HCT116 (cell line): ENCODE measurements at regions not wholly inside any gene's neighbourhood (a gene's known extent, or its start where the extent isn't known, plus 50 kb on each side); places are given as distances from the start of the nearest gene placed in this dataset.

Experiments
- ATAC-seq: fragments of 200-7000 bp; cut with Tn5 transposase; 2 replicates; pipeline ENCODE4 v1.9.1; 2020; ENCODE audit warnings: mild to moderate bottlenecking, moderate library complexity
- BruUV-seq: library from RNA; stranded (reverse); fragments of 400-500 nt; replicated peaks from 2 replicates; lab custom pipeline; 2021; lab: Mats Ljungman, UMichigan
- CTCF ChIA-PET: fragments of 300-600 bp; sonication (Branson Sonifier 250); formaldehyde crosslinking; loops from one replicate; lab custom pipeline; 2021; ENCODE audit warnings: antibody characterized with exemption; lab: Charles Lee
- POLR2A ChIA-PET: fragments of 300-600, 350-600 bp; sonication (Branson Sonifier 250); formaldehyde crosslinking; loops from one replicate; lab custom pipeline; 2021; ENCODE audit warnings: antibody characterized with exemption; lab: Charles Lee
- RAD21 ChIA-PET, 2 experiments: fragments of 300-600 bp; sonication (Branson Sonifier 250); formaldehyde crosslinking; loops; one replicate each; lab custom pipeline; 2023; ENCODE audit warnings: low total read pairs in 2 of 2; ENCODE audit not compliant: uncharacterized antibody in 2 of 2, unreplicated experiment in 2 of 2, low non-redundant PET in 1 of 2; lab: Charles Lee
- DNase-seq: peaks from one replicate; pipeline ENCODE4 v3.0.0-alpha.2; 2010; ENCODE audit warnings: low read depth, low spot score
- H2AFZ ChIP-seq: fragments of 200-600 bp; shearing (Covaris generic), sonication (generic); 2 replicates; pipeline ENCODE4 v1.6.1; 2017; ENCODE audit warnings: low read depth, mixed run types, mixed read lengths, antibody characterized with exemption, low read length; ENCODE audit not compliant: poor library complexity, severe bottlenecking
- H3K27ac ChIP-seq: 2 replicates; pipeline ENCODE4 v1.5.1; 2012; ENCODE audit warnings: low read depth, low read length
- H3K27me3 ChIP-seq: fragments of 200-600 bp; sonication (generic); 2 replicates; pipeline ENCODE4 v1.6.1; 2016; ENCODE audit warnings: mixed run types, low read length, mixed read lengths; ENCODE audit not compliant: insufficient read depth
- H3K36me3 ChIP-seq, 2 experiments: fragments of 200-500 bp in 1 of 2; fragments of 200-600 bp in 1 of 2; sonication (Bioruptor generic) in 1 of 2; sonication (generic) in 1 of 2; 2 replicates each; pipeline versions ENCODE4 v1.5.1 to v1.6.1; 2014 to 2016; ENCODE audit warnings: low read length in 2 of 2, inconsistent platforms in 1 of 2, mixed read lengths in 1 of 2, mixed run types in 1 of 2; ENCODE audit not compliant: insufficient read depth in 2 of 2, control insufficient read depth in 1 of 2
- H3K4me1 ChIP-seq, 2 experiments: fragments of 200-600 bp in 1 of 2; sonication (generic) in 1 of 2; 2 replicates each; pipeline versions ENCODE4 v1.5.1 to v1.6.1; 2012 to 2017; ENCODE audit warnings: low read length in 2 of 2, inconsistent platforms in 1 of 2, mild to moderate bottlenecking in 1 of 2, mixed read lengths in 1 of 2, mixed run types in 1 of 2, moderate library complexity in 1 of 2; ENCODE audit not compliant: insufficient read depth in 2 of 2, control insufficient read depth in 1 of 2
- H3K4me2 ChIP-seq: fragments of 200-600 bp; sonication (generic); 2 replicates; pipeline ENCODE4 v1.6.1; 2017; ENCODE audit warnings: mixed run types, low read length, mixed read lengths
- H3K4me3 ChIP-seq, 2 experiments: fragments of 200-600 bp in 1 of 2; sonication (generic) in 1 of 2; replicated peaks in 1 of 2; 2 replicates each; pipeline ENCODE4 v1.5.1; 2011 to 2016; ENCODE audit warnings: low read length in 2 of 2, control low read depth in 1 of 2, low read depth in 1 of 2, mild to moderate bottlenecking in 1 of 2, mixed read lengths in 1 of 2, mixed run types in 1 of 2
- H3K79me2 ChIP-seq: fragments of 200-600 bp; sonication (generic); 2 replicates; pipeline ENCODE4 v1.6.1; 2017; ENCODE audit warnings: mild to moderate bottlenecking, mixed run types, low read length, moderate library complexity, mixed read lengths; ENCODE audit not compliant: insufficient read depth
- H3K9ac ChIP-seq: fragments of 200-600 bp; sonication (generic); 2 replicates; pipeline ENCODE4 v1.6.1; 2016; ENCODE audit warnings: low read length, mixed read lengths
- H3K9me2 ChIP-seq: fragments of 200-600 bp; sonication (generic), shearing (Covaris generic); 2 replicates; pipeline ENCODE4 v1.6.1; 2017; ENCODE audit warnings: mixed run types, mild to moderate bottlenecking, moderate library complexity; ENCODE audit not compliant: insufficient read depth
- H3K9me3 ChIP-seq, 2 experiments: fragments of 200-500 bp in 1 of 2; fragments of 200-600 bp in 1 of 2; sonication (Bioruptor generic) in 1 of 2; sonication (generic) in 1 of 2; 2 replicates each; pipeline ENCODE4 v1.6.1; 2014 to 2017; ENCODE audit warnings: low read length in 2 of 2, mixed read lengths in 2 of 2, inconsistent platforms in 1 of 2, low read depth in 1 of 2, mild to moderate bottlenecking in 1 of 2, mixed run types in 1 of 2, moderate library complexity in 1 of 2; ENCODE audit not compliant: control insufficient read depth in 1 of 2, insufficient read depth in 1 of 2
- H4K20me1 ChIP-seq: fragments of 200-600 bp; sonication (generic), shearing (Covaris generic); 2 replicates; pipeline ENCODE4 v1.6.1; 2017; ENCODE audit warnings: mixed run types, mild to moderate bottlenecking, moderate library complexity; ENCODE audit not compliant: insufficient read depth
- ATF3 ChIP-seq: IDR thresholded peaks from 2 replicates; pipeline ENCODE4 v1.6.1; 2012
- CBX3 ChIP-seq: IDR thresholded peaks from 2 replicates; pipeline ENCODE4 v1.6.1; 2012; ENCODE audit warnings: low read depth
- CEBPB ChIP-seq: IDR thresholded peaks from 2 replicates; pipeline ENCODE4 v1.6.1; 2012; ENCODE audit warnings: low read depth
- EGR1 ChIP-seq: IDR thresholded peaks from 2 replicates; pipeline ENCODE4 v1.6.1; 2012; ENCODE audit warnings: low read depth
- ELF1 ChIP-seq: IDR thresholded peaks from 2 replicates; pipeline ENCODE4 v1.6.1; 2012; ENCODE audit warnings: low read depth, borderline replicate concordance
- EZH2 ChIP-seq: fragments of 200-600 bp; sonication (generic); IDR thresholded peaks from 2 replicates; pipeline ENCODE4 v1.6.1; 2017; ENCODE audit warnings: antibody characterized with exemption, mixed run types
- EZH2phosphoT487 ChIP-seq: fragments of 200-600 bp; IDR thresholded peaks from 2 replicates; pipeline ENCODE4 v1.6.1; 2018; ENCODE audit warnings: antibody characterized with exemption, borderline replicate concordance
- FOSL1 ChIP-seq: IDR thresholded peaks from 2 replicates; pipeline ENCODE4 v1.6.1; 2012; ENCODE audit warnings: low read depth
- MAX ChIP-seq: IDR thresholded peaks from 2 replicates; pipeline ENCODE4 v1.6.1; 2012
- POLR2A ChIP-seq: IDR thresholded peaks from 2 replicates; pipeline ENCODE4 v1.7.0; 2011; ENCODE audit warnings: borderline replicate concordance; ENCODE audit not compliant: insufficient read depth, insufficient read length; ENCODE audit errors: extremely low read depth
- RAD21 ChIP-seq: IDR thresholded peaks from 2 replicates; pipeline ENCODE4 v1.6.1; 2012; ENCODE audit warnings: low read depth, mild to moderate bottlenecking
- REST ChIP-seq: IDR thresholded peaks from 2 replicates; pipeline ENCODE4 v1.6.1; 2012; ENCODE audit warnings: low read depth
- SIN3A ChIP-seq: IDR thresholded peaks from 2 replicates; pipeline ENCODE4 v1.6.1; 2012; ENCODE audit warnings: low read depth
- SP1 ChIP-seq: IDR thresholded peaks from 2 replicates; pipeline ENCODE4 v1.6.1; 2012; ENCODE audit warnings: low read depth
- SRF ChIP-seq: IDR thresholded peaks from 2 replicates; pipeline ENCODE4 v1.6.1; 2012; ENCODE audit warnings: low read depth
- YY1 ChIP-seq: IDR thresholded peaks from 2 replicates; pipeline ENCODE4 v1.6.1; 2011; ENCODE audit warnings: low read length, low read depth, moderate library complexity, mild to moderate bottlenecking; ENCODE audit not compliant: insufficient replicate concordance; ENCODE audit errors: extremely low read depth
- ZBTB33 ChIP-seq: IDR thresholded peaks from 2 replicates; pipeline ENCODE4 v1.6.1; 2011; ENCODE audit warnings: mild to moderate bottlenecking, low read length, moderate library complexity; ENCODE audit not compliant: insufficient replicate concordance; ENCODE audit errors: extremely low read depth
- ZNF274 ChIP-seq: fragments of 200-500 bp; sonication (Bioruptor generic); IDR thresholded peaks from 2 replicates; pipeline ENCODE4 v1.6.1; 2014; ENCODE audit warnings: mild to moderate bottlenecking, low read depth, low read length, inconsistent platforms
- intact Hi-C: fragments of 100-400 bp; cut with micrococcal nuclease; formaldehyde crosslinking; loops from 2 replicates; pipeline ENCODE4 v1.10.0; 2022

GRCh38 chr11:127411283-127411682 lies 410.7 kb upstream of the KIRREL3 start:
- no peak for ATAC-seq
- CTCF ChIA-PET: no interaction called here
- POLR2A ChIA-PET: no interaction called here

More at GRCh38 chr11:127411283-127411682, 410.7 kb upstream of the KIRREL3 start:
- Histone ChIP-seq H3K4me3 (no peak overlapping the region), H3K4me2 (no peak overlapping the region), H3K9me2 (no peaks in the 10 kb centered on the region), H4K20me1 (no peaks in the 10 kb centered on the region), H3K4me1 (no peaks in the 10 kb centered on the region), H3K79me2 (no peaks in the 10 kb centered on the region), H2AFZ (no peak overlapping the region), H3K9ac (no peak overlapping the region), H3K27ac (no peak overlapping the region), H3K36me3 (no peaks in the 10 kb centered on the region), H3K9me3 (peaks cover 0 to 11% of the 10 kb centered on the region in 2 experiments; a peak in 2 of 4 replicates), H3K27me3 (no peaks in the 10 kb centered on the region)
- TF ChIP-seq SRF (no peak), REST (no peak), ATF3 (no peak), EZH2 (no peak), CBX3 (no peak), SIN3A (no peak), CEBPB (no peak), ELF1 (no peak), ZBTB33 (no peak), YY1 (no peak), RAD21 (no peak), SP1 (no peak), ZNF274 (no peak), POLR2A (no peak), FOSL1 (no peak), EGR1 (no peak), MAX (no peak), EZH2phosphoT487 (no peak)
- intact Hi-C loops: no loop called here
- DNase-seq: no peak
- BruUV-seq: no TSS peak
- RAD21 ChIA-PET: no interaction called here
